T-helper 2 cell treated with Interferon-gamma antibody and Interleukin-4, amounts not matched to agents 5 μg/mL and 100 μg/mL, for 36 hours (primary cell): ENCODE measurements at regions not wholly inside any gene's neighbourhood (a gene's known extent, or its start where the extent isn't known, plus 50 kb on each side); places are given as distances from the start of the nearest gene placed in this dataset.

Experiments
- DNase-seq: peaks from one replicate; pipeline ENCODE4 v3.0.0; 2021; ENCODE audit warnings: low spot score
- H3K27ac Mint-ChIP-seq: one replicate; pipeline ENCODE4 v1.8.0; 2021; ENCODE audit warnings: mild to moderate bottlenecking, mixed read lengths
- H3K27me3 Mint-ChIP-seq: one replicate; pipeline ENCODE4 v1.8.0; 2021; ENCODE audit warnings: low read depth, mixed read lengths
- H3K36me3 Mint-ChIP-seq: one replicate; pipeline ENCODE4 v1.8.0; 2021; ENCODE audit warnings: low read depth, mixed read lengths
- H3K4me1 Mint-ChIP-seq: one replicate; pipeline ENCODE4 v1.8.0; 2021; ENCODE audit warnings: low read depth, mixed read lengths
- H3K4me3 Mint-ChIP-seq: one replicate; pipeline ENCODE4 v1.8.0; 2022; ENCODE audit warnings: mild to moderate bottlenecking, moderate library complexity, mixed read lengths
- H3K9me3 Mint-ChIP-seq: one replicate; pipeline ENCODE4 v1.8.0; 2021; ENCODE audit warnings: mixed read lengths

DNA sequence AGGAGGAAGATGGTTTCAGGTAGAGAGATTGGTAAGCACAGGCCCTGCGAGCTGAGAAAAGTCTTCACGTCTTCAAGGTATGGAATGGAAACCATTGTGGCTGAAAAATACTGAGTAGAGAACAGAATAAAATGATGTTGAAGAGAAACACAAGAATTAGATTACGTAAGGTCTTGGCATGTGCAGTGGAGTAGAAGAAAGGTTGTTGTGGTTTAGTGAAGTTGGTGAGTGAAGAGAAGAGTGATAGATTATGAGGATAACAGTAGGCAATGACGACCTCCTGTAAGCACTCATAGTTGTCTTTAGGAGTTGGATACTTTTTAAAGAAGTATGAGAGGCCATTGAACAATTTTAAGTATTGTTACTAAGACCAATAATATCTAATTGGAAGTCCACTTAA, 642.6 kb downstream of the PCDH7 start:
- Mint-ChIP-seq H3K4me3 (no peak overlapping the region), H3K27ac (no peak overlapping the region), H3K36me3 (no peaks in the 10 kb centered on the region), H3K9me3 (peaks cover 9% of the 10 kb centered on the region), H3K27me3 (no peaks in the 10 kb centered on the region), H3K4me1 (no peaks in the 10 kb centered on the region)
- no peak for DNase-seq

GRCh38 chr4:31365006-31365690, 645.0 kb downstream of the PCDH7 start:
- Mint-ChIP-seq H3K27me3 (no peaks in the 10 kb centered on the region), H3K36me3 (no peaks in the 10 kb centered on the region), H3K4me1 (no peaks in the 10 kb centered on the region), H3K27ac (no peak overlapping the region), H3K4me3 (no peak overlapping the region), H3K9me3 (peaks cover 9% of the 10 kb centered on the region)
- no peak for DNase-seq

DNA sequence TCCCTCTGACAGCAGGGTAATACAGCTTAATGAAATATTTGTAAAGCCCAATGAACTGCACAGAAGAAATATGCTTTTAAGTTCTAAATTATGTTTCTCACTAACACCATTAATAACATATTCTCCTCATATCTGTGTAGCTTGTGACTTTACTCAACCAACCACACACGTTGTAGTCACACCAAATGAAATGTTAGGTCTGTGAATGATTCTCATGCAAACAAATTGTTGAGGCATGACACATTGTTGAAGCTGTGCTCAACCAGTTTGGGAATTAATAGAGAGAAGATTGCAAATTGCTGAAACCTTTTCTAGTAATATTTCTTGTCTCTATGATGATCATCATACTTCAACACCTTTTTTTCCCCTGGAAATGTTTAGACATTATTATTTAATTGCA, 645.9 kb downstream of the PCDH7 start:
- H3K4me1 Mint-ChIP-seq: no peaks in the 10 kb centered on the region
- H3K9me3 Mint-ChIP-seq: peaks cover 9% of the 10 kb centered on the region
- H3K27ac Mint-ChIP-seq: no peak overlapping the region
- H3K27me3 Mint-ChIP-seq: no peaks in the 10 kb centered on the region
- no peaks in the 10 kb centered on the region for H3K36me3 Mint-ChIP-seq
- no peak overlapping the region for H3K4me3 Mint-ChIP-seq
- DNase-seq: no peak

- Mint-ChIP-seq H3K4me3 (no peak overlapping the region), H3K36me3 (no peaks in the 10 kb centered on the region), H3K9me3 (peaks cover 2% of the 10 kb centered on the region), H3K4me1 (no peaks in the 10 kb centered on the region), H3K27me3 (no peaks in the 10 kb centered on the region), H3K27ac (no peak overlapping the region)
- DNase-seq: no peak
These were observed 650.8 kb downstream of the PCDH7 start for GRCh38 chr4:31370866-31371465.

GRCh38 chr4:31374256-31374960, 654.2 kb downstream of the PCDH7 start:
- no peaks in the 10 kb centered on the region for H3K27me3 Mint-ChIP-seq
- DNase-seq: no peak
- no peaks in the 10 kb centered on the region for H3K36me3 Mint-ChIP-seq
- H3K4me3 Mint-ChIP-seq: no peak overlapping the region
- H3K27ac Mint-ChIP-seq: no peak overlapping the region
- no peaks in the 10 kb centered on the region for H3K4me1 Mint-ChIP-seq
- peaks cover 7% of the 10 kb centered on the region for H3K9me3 Mint-ChIP-seq

DNA sequence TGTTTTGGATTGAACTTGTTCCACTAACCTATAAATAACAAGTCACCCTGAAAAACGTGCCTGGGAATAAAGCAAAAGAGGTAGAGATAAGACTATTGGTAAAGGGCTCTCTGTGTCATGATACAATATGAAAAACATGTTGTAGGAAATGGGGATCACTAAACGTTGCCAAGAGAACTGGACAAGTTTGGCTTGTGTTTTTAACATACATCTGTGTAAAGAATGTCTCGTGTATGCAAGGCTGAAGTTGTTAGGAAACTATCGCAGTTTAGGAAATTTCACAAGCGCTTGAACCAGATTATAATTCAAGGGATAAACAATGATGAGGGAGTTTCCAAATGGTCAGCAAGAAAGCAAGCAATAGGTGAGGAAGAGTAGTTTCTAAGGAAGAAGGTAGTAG, 655.8 kb downstream of the PCDH7 start:
- no peaks in the 10 kb centered on the region for H3K27me3 Mint-ChIP-seq
- peaks cover 14% of the 10 kb centered on the region for H3K9me3 Mint-ChIP-seq
- no peak overlapping the region for H3K4me3 Mint-ChIP-seq
- H3K4me1 Mint-ChIP-seq: no peaks in the 10 kb centered on the region
- no peak for DNase-seq
- no peak overlapping the region for H3K27ac Mint-ChIP-seq
- H3K36me3 Mint-ChIP-seq: no peaks in the 10 kb centered on the region

- no peak for DNase-seq
- Mint-ChIP-seq H3K4me3 (no peak overlapping the region), H3K9me3 (peaks cover 14% of the 10 kb centered on the region), H3K4me1 (no peaks in the 10 kb centered on the region), H3K27me3 (no peaks in the 10 kb centered on the region), H3K27ac (no peak overlapping the region), H3K36me3 (no peaks in the 10 kb centered on the region)
These were observed 659.2 kb downstream of the PCDH7 start for GRCh38 chr4:31379364-31379763.

GRCh38 chr4:31383767-31384166, 663.6 kb downstream of the PCDH7 start:
- H3K36me3 Mint-ChIP-seq: no peaks in the 10 kb centered on the region
- no peaks in the 10 kb centered on the region for H3K27me3 Mint-ChIP-seq
- H3K4me3 Mint-ChIP-seq: no peak overlapping the region
- DNase-seq: no peak
- H3K27ac Mint-ChIP-seq: no peak overlapping the region
- H3K9me3 Mint-ChIP-seq: peaks cover 9% of the 10 kb centered on the region
- H3K4me1 Mint-ChIP-seq: no peaks in the 10 kb centered on the region

- Mint-ChIP-seq H3K27ac (no peak overlapping the region), H3K4me1 (no peaks in the 10 kb centered on the region), H3K36me3 (no peaks in the 10 kb centered on the region), H3K4me3 (no peak overlapping the region), H3K9me3 (peaks cover 3% of the 10 kb centered on the region), H3K27me3 (no peaks in the 10 kb centered on the region)
- no peak for DNase-seq
These were observed 670.7 kb downstream of the PCDH7 start for GRCh38 chr4:31390849-31391248.

GRCh38 chr4:31391976-31392375, 671.8 kb downstream of the PCDH7 start:
- Mint-ChIP-seq H3K27me3 (no peaks in the 10 kb centered on the region), H3K4me3 (no peak overlapping the region), H3K4me1 (no peaks in the 10 kb centered on the region), H3K36me3 (no peaks in the 10 kb centered on the region), H3K9me3 (peaks cover 5% of the 10 kb centered on the region), H3K27ac (no peak overlapping the region)
- no peak for DNase-seq

- Mint-ChIP-seq H3K36me3 (no peaks in the 10 kb centered on the region), H3K4me1 (no peaks in the 10 kb centered on the region), H3K27ac (no peak overlapping the region), H3K4me3 (no peak overlapping the region), H3K27me3 (no peaks in the 10 kb centered on the region), H3K9me3 (peaks cover 7% of the 10 kb centered on the region)
- no peak for DNase-seq
These were observed 672.8 kb downstream of the PCDH7 start for GRCh38 chr4:31392923-31393322.

GRCh38 chr4:31408121-31408520, 688.0 kb downstream of the PCDH7 start:
- Mint-ChIP-seq H3K27ac (no peak overlapping the region), H3K9me3 (peaks cover 25% of the 10 kb centered on the region), H3K4me3 (no peak overlapping the region), H3K27me3 (no peaks in the 10 kb centered on the region), H3K4me1 (no peaks in the 10 kb centered on the region), H3K36me3 (no peaks in the 10 kb centered on the region)
- no peak for DNase-seq

GRCh38 chr4:31411565-31411964, 691.4 kb downstream of the PCDH7 start:
- Mint-ChIP-seq H3K4me1 (no peaks in the 10 kb centered on the region), H3K27me3 (no peaks in the 10 kb centered on the region), H3K4me3 (no peak overlapping the region), H3K9me3 (peaks cover 32% of the 10 kb centered on the region), H3K27ac (no peak overlapping the region), H3K36me3 (no peaks in the 10 kb centered on the region)
- no peak for DNase-seq

DNA sequence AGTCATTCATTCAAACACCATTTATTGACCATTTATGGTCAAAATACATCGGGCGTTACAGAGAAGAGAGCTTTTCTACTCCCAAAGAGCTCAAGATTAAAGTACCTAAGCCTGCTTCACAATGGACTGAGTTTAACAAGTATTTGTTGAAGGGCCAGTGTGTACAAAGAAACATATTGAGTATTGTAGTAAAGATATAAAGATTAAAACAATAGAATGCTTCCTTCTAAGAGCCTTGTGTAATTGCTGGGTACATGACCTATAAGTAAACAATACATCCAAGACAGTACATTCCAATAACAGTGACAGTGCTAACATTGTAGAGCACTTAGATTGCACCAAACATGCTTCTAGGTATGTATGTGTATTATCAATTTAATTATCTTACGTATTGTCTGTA, 695.5 kb downstream of the PCDH7 start:
- no peaks in the 10 kb centered on the region for H3K4me1 Mint-ChIP-seq
- no peaks in the 10 kb centered on the region for H3K27me3 Mint-ChIP-seq
- H3K27ac Mint-ChIP-seq: no peak overlapping the region
- H3K4me3 Mint-ChIP-seq: no peak overlapping the region
- H3K36me3 Mint-ChIP-seq: no peaks in the 10 kb centered on the region
- DNase-seq: no peak
- peaks cover 44% of the 10 kb centered on the region for H3K9me3 Mint-ChIP-seq
